ENCODE measurements at regions not wholly inside any gene's neighbourhood (a gene's known extent, or its start where the extent isn't known, plus 50 kb on each side); places are given as distances from the start of the nearest gene placed in this dataset.

DNA sequence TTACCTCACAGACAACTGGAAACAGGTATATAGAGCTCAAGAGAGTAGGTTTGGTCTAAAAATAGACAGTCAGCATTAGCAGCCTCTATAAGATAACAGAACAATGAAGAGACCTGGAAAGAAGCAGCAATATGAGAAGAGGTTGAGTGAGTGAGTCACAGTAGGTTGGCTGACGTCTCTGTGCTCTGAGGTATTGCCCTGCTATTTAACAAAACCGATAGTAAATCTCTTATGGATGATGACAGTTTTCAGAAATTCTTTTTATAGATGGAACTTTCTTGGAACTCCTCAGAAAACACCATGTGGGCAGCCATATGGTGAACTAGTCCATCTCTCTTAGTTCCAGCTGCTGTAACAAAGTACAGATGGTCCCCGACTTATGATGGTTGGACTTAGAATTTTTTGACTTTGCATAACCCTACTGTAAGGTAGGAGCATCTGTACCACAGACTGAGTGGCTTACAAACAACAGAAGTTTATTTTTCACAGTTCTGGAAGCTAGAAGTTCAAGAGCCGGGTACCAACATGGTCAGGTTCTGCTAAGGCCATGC lies 123.5 kb downstream of the MBD2 start:
- no peak for DNase-seq

DNA sequence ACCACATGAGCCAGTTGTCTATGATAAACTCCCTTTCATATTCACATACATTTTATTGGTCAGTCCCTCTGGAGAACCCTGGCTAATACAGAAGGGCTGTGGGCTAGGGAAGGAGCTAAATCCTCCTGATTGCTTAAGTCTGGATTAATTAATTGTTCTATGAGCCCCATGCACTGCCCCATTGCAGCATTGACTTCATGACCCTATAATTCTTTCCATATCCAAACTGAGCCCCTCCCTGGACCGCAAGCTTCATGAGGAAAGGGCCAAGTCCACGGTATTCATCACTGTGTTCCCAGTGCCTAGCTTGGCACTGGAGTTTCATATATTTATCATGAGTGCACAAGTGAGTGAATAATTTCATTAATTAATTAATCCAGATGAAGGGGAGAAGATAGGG lies 124.0 kb downstream of the MBD2 start:
- no peak for DNase-seq

DNA sequence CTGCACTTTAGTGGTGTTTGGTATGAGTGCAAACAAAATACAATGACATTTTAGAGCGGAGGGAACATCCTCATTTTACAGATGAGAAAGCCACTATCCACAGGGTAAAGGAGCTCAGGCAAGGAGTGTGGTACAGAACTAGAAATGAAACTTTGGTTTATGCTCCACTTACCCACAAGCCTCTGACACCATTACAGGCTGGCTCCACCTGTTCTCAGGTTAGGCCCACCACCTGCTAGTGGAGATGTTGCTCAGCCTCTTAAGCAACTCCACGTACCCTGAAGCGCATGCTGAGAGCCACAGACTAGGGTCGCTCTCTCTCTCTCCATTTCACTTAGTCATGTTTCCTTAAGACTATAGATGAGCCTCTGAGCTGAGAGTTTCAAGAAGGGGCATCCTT lies 130.0 kb downstream of the MBD2 start:
- DNase-seq, result no peak

DNA sequence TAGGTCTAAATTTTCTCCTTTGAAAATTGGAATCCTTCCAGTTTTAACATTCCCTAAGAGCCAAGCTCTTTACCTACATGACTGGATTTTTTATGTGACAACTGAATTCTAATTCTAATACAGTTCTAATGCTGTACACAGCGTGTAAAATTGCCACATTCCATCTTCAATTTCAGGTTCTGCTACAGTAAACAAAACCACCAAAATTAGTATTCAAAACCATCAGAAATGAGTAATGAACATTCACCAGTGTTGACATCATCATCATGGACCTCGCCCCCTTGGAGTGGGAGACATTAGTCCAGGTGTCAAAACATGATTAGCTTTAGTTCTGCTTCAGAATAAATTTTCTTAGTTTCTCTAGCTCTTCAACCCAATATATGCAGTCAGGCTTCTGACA lies 133.6 kb downstream of the MBD2 start:
- no peak for DNase-seq

DNA sequence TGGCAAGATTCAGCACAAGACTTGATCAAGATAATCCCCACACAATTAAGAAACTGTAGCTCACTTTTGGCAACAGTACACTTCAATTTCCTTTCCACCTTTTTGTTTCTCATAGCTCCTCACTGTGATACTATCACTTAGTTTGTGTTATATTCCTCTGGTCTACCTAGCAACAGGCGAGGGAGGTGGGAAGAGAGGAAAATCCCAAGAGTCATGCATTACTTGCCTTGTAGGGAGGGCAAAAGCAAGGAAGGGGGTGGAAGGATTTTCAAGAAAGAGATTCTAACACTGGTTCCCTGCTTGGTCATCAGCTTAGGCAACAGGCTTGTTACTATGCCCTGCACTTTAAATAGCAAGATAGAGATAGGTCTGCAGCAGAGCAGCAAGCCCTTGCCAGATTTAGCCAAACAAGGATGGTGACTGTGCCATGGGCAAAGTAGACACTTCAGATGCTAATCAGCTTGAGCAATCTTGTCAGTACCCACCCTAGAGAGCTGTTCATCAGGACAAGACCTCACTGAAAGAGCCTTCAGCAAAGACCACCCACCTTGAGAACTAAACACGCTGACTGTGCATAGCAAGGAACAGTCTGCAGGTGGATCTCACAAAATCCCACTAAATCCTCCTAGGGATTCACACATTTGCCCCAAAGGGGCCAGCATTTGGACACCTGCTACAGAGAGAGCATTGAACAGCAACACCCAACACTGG lies 134.6 kb downstream of the MBD2 start:
- DNase-seq, result no peak

DNA sequence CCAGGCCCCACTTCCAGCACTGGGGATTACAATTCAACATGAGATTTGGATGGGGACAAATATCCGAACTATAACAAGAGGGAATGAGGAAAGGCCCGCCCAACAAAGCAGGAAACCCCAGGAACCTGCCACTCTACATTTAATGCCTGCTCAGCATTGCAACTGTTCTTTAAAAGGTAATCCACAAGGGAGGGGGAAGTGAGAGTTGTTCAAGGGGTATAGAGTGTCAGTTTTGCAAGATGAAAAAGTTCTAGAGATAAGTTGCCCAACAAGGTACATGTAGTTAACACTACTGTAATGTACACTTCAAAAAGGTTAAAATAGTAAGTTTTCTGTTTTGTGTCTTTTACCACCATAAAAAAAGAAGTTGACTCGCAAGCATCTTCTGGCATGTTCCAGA lies 137.6 kb downstream of the MBD2 start:
- DNase-seq, result no peak

DNA sequence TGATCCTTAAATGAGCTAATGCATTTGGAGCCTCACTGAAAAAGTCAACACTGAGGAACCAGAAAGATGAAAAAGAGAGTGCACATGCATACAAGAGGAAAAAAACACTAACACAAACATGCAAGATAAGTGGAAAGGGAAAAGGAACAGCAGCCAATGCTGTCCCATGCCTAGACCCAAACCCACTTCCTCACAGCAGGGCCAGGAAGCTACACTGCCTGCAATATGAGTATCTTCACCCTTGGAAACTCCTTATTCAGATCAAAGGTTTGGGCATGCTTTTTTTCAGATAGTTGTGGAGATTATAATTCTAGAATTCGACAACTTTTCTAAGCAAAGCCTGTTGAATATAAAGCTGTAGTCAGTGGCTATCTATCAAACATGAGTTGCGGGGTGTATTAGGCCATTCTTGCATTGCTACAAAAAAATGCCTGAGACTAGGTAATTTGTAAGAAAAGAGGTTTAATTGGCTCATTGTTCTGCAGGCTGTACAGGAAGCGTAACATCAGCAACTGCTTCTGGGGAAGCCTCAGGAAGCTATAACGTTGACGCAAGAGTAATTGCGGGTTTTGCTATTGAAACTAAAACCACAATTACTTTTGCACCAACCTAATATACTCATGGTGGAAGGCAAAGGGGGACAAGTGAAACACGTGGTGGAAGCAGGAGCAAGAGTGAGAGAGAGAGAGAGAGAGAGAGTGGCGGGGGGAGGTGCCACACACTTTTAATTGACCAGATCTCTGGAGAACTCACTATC lies 138.2 kb downstream of the MBD2 start:
- DNase-seq, result no peak

DNA sequence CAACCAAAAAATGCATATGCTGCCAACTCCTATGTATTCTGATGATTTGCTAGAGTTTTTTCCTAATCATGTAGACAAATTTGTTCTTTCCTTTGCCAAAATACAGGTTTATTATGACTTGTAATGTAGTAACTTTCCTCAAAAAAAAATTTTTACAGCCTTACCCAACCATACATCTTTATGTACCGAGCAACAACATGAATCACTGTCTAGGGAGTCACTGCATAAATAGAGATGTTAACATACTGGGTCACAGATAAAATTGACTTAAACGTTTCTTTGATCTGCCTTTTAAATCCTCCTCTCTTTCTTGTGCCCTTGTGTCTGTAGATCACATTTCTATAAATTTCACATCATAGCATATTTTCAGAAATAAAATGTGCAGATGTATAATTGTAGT lies 143.6 kb downstream of the MBD2 start:
- no peak for DNase-seq

DNA sequence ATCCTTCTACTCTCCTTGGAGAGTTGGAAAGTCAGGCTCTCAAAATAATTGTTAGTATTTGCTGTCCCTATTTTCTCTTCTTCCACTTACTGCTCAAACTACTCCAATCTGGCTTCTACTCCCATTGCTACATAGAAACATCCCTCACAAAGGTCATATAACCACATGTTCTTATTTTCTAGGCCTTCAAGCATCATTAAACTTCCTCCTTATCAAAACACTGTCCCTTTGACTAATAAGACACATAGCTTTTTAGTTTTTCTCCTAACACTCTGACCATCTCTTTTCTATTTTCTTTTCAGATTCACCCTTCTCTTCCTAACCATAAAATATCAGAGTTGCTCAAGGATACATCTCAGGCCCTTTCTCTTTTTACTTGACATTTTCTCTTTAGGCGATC lies 148.3 kb downstream of the MBD2 start:
- DNase-seq, result no peak

DNA sequence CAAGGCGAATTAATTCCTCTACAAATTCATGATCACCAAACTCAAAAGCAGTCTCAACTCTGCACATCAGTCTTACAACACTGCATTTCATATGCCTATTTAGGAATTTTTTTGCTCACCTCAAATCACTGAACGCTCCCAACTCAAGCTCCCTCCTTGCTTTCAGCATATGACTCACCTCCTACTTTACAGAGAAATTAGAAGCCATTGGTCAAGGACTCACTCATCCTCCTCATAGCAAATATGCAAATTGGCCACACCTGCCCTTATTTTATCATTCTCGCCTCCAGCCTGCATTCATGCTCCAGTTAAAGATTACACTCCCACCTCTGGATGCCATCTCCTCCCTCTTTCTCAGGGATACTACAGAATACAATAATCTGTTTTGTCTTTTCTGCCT lies 148.8 kb downstream of the MBD2 start:
- DNase-seq, result no peak

DNA sequence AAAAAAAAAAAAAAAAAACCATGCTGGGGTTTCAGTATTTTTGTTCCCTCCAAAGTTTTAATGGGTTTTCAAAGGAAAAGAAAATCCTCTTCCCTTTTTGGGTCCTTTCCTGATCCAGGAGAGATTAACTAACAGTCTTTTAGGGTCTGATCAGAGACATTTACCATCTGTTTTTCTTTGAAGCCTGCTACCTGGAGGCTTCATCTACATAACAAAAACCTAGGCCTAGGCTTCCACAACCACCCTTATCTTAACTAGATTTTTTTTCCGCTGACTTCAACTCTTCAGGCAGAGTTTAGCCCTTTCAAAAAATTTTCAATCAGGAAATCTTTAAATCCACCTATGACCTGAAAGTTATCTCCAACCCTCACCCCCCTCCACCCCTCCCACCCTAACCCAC lies 154.7 kb downstream of the MBD2 start:
- DNase-seq, result no peak

DNA sequence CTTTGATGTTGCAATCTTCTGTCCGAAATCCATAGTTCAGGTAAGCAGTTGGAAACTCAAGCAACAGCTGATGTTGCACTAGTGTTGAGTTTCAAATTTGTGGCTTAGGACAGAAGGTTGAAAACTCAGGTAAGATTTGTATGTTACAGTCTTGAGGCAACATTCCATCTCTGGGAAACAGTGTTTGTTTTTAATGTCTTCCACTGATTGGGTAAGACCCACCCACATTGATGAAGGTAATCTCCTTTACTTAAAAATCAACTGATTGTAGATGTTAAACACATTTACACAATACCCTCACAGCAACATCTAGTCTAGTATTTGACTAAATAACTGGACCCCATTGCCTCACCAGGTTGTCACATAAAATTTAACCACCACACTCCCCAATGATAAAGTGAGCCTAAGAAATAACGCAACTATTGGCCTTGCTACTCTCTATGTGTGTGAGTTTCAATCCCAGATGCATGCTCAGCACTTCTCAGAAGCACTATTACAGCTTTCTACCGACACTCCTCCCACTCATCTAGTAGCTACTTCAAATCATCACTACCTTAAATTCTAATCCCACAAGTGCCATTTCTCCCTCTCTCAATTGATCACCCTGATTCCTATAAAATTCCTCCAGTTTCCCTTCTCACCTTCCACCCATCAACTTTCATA lies 164.0 kb downstream of the MBD2 start:
- DNase-seq, result no peak

DNA sequence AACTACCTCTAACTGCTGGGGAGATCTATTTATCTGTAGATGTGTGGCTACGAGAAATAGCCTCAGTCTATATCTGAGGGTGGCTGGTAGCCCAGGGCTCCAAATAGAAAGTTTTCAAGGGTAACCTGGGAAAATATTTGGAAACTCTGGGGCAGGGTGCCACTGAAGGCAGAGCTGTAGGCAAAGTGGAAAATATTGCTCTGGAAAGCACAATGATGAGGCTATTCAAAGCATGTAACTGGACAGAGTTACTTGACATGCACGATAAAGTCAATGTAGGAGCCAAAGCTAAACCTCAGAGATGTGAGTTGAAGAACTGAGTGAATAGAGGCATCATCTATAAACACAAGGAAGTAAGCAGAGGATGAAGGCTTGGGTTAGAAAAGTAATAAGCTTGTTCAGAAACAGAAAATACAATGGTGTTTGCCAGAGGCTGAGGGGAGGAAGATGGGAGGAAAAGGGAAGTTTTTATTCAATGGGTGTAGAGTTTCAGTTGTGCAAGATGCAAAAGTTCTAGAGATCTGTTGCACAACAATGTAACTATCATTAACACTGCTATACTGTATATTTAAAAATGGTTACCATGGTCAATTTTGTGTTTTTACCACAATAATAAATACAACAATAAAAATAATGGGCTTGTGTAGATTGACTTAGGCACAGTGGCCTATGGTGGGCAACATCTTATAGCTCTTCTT lies 171.6 kb downstream of the MBD2 start:
- DNase-seq, result no peak

DNA sequence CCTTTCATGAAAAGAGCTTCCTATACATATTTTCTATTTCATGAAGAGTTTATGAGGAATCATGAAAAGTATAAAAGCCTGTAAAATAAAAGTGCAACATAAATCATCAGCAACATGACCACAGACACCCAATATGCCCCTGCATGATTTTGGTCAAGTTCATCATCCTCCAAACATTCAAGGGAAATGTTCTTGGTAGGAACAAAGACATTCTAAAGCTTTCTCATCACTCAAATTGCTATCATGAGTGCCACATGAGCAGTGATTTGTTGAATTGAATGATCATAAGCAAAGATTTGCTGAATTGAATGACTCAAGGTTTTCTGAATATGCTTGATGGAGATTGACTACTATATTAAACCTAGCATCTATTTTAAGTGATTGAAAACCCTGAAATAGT lies 172.2 kb downstream of the MBD2 start:
- no peak for DNase-seq

DNA sequence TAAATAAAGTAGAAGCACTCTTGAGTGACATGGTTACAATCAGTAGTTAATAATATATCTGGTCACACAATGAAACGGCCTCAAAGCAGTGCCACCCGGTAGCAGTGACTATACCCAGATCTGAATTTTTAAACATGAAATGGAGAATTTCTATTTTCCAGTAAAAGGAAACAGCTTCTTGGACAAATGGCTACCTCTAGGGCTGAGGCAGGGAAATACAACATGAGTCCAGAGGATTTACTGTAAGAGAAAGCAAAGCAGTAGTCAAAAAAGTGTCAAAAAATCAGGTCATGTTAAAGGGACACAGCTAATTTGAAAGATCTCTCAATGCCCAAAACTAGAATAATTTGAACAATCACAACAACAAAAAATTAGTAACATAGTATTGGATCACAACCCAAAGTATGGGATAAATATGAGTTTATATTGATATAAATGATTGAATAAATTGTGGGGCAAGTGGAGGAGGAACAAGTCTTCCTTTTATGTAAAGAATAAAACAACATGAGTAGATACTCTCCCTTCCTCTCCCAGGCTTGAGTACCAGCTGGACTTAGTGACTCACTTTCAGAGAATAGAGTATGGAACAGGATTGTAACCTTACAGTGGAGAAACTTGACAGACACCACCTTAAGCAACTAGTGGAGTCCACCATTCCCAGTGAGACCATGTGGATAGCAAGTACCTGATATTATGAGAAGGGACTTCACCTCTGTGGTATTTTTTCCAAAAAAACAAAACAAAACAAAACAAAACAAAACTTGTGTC lies 180.8 kb downstream of the MBD2 start:
- no peak for DNase-seq

DNA sequence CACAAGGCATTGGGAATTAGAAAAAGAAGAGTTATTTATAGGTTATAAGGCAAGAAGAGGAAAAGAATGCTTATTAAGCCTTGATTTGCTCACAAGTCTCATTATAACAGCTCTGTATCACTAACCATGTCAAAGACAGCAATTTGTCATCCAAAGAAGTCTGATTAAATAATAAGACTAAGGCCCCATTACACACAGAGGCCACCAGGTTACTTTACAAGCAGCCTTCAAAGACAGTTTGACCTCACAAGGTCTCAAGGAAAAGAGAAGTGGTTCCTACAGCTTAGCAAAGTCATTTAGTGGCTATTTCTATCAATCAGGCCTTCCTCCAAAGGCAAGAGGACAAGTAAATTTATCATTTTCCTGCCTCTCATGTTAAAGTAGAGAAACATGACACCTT lies 188.5 kb downstream of the MBD2 start:
- no peak for DNase-seq

DNA sequence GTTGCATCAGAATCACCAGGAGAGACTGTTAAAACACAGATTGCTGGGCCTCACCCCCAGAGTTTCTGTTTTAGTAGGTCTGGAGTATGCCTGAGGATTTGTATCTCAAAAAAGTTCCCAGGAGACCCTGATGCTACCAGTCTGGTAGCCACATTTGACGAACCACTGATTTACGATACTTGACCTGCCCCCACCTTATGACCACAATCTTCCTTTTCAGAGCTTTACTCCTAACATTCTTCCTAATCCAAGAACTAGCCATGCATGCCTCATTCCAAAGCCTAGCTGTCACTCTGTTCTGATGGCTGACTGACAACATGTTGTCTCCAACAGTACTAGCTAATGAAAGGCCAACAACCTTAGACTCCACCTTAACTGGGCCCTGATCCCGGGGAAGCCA lies 191.4 kb downstream of the MBD2 start:
- no peak for DNase-seq

DNA sequence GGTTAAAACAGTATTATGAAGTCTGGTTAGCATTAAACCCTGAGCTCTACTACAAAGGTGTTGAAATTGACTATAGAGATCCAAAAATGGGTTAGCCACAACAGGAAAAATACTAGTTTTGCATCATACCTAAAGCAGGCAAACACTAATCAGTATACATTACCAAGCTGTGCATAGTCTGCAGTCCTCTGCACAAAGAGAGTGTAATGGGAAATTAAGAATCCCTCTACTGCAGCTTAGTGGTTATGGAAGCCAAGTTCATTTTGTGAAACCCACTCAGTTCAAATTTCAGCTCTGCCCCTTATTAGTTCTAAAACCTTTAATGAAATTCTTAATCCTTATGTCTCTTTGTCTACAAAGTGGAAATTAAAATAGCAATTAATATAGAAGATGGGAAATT lies 192.1 kb downstream of the MBD2 start:
- no peak for DNase-seq

DNA sequence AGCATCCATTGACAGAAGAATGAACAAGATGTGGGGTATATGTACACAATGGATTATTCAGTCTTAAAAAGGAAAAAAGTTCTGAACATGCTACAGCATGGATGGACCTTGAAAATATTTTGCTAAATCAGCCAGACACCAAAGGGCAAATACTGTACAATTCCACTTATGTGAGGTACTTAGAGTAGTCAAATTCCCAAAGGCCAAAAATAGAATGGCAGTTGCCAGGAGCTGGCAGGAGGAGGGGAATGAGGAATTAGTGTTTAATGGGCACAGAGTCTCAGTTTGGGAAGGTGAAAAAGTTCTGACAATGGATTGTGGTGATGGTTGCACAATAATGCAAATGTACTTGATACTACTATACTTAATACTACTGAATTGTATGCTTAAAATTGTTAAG lies 193.2 kb downstream of the MBD2 start:
- DNase-seq, result no peak

DNA sequence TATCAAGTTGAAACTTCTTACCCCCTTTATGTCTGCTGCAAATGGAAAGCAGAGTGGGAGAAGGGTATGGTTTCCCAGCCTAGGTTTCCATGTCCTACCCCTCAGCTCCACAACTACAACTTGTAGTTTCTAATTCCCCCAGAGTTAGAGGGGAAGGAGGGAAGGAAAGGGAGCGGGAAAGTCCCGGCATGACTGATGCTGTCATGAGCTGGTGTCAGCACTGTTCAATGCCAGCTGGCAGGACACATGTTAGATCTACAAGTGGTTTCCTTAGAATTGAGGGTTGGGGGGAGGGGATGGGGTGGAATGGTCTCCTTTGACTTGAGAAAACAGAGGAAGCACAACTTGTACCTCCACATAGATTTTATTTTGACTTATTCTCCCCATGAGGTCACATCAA lies 194.0 kb downstream of the MBD2 start:
- DNase-seq, result no peak

DNA sequence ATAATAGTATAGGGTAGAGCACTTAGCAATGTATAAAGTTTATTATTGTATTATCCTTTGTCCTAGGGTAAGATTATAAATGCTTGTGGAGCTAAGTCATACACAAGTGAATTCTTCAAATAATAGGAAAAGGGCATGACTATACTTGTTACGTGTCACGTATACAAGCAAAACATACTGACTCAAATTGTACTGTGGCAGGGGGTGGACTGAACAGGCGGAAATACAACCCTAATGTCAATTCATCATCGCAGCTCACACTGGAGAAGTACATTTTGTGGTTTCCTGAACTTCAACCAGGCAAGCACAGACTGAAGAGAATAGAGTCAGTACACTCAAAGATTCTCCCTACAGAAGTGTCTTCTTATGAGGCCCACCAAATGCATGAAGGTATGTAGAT lies 201.0 kb downstream of the MBD2 start:
- DNase-seq, result no peak

DNA sequence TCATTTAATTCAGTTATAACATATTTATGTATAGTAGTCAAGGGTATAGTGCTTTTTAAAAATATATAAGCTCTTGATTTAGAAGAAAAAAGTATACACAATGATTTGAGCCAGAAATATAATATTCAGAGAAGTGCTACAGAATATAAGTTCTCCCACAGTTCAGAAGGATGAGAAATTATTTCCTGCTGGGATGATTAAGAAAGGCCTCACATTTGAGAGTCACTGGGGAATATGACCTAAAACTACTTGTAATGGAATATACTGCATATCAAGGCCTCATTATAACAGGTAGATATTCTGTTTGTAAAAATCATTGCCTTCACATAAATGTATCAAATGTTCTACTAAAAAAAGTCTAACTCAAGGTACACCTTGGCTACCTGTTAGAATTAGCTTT lies 203.5 kb downstream of the MBD2 start:
- no peak for DNase-seq

Measured in tongue (tissue), 1 donor.